ENCODE measurements at regions not wholly inside any gene's neighbourhood (a gene's known extent, or its start where the extent isn't known, plus 50 kb on each side); places are given as distances from the start of the nearest gene placed in this dataset.

DNA sequence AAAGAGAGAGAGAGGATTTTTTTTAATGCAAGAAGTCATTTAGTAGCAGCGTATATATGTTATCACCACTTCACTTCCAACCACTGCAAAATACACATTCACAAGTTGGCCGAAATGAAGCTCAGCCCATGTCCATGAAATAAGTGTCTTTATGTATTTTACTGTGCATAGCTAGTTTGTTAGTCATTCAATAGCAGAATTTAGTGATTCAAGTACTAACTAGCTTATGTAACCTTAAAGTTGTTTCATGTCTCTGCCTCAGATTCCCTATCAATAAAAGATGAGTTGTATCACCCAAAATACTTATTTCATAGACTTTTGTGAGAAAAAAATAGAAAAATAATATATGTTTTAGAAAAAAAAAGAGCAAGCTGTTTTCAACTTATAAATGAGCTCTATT is 153.7 kb upstream of the PRDM1 start:
- TF ChIP-seq, protein P1, sequence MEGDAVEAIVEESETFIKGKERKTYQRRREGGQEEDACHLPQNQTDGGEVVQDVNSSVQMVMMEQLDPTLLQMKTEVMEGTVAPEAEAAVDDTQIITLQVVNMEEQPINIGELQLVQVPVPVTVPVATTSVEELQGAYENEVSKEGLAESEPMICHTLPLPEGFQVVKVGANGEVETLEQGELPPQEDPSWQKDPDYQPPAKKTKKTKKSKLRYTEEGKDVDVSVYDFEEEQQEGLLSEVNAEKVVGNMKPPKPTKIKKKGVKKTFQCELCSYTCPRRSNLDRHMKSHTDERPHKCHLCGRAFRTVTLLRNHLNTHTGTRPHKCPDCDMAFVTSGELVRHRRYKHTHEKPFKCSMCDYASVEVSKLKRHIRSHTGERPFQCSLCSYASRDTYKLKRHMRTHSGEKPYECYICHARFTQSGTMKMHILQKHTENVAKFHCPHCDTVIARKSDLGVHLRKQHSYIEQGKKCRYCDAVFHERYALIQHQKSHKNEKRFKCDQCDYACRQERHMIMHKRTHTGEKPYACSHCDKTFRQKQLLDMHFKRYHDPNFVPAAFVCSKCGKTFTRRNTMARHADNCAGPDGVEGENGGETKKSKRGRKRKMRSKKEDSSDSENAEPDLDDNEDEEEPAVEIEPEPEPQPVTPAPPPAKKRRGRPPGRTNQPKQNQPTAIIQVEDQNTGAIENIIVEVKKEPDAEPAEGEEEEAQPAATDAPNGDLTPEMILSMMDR (IDR thresholded peaks at IDR 0.05) = no peak
- DNase-seq (ENCODE audit: low spot score) (no peak), ATAC-seq (ENCODE audit: low FRiP score) (no peak)

DNA sequence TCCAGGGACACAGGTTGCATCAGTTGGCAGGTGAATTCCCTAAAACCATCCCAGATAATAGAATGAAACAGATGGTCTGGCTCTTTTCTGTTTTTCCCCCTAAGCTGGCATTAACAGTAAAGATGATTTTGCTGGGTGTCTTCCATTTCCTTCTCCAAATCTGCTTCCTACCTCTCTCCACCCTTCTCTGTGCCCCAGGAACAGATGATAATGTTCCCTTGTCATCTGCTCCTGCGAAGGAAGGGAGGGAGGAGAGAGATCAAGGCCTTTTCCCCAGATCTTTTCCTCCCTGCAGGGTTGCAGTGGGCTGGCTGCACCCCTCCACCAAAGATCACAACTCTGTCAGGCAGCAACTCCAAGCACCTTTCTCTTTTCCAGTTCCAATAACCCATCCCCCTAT is 156.5 kb upstream of the PRDM1 start:
- no peak for ATAC-seq (ENCODE audit: low FRiP score)
- TF ChIP-seq, protein P1 (IDR thresholded peaks at IDR 0.05) = no peak
- no peak for DNase-seq (ENCODE audit: low spot score)

DNA sequence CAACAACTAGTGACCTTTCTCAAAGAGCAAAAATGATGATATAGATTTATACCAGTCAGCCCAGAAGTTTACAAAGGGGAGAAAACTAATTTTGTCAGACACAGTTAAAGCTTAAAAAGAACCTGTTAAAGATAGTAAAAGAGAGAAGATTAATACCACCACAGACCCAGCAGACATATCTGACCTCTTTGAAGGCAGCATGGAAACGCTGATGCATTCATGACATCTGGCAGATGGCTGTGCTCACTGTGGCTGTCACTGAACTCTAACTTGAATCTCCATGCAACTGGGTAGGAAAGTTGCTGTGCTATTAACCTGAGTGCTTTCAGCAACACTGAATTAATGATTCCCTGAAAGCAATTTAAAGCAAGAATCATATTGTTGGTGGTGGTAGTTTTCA is 159.8 kb upstream of the PRDM1 start:
- ATAC-seq (ENCODE audit: low FRiP score) (no peak), DNase-seq (ENCODE audit: low spot score) (no peak)
- TF ChIP-seq, protein P1 (IDR thresholded peaks at IDR 0.05) = no peak

DNA sequence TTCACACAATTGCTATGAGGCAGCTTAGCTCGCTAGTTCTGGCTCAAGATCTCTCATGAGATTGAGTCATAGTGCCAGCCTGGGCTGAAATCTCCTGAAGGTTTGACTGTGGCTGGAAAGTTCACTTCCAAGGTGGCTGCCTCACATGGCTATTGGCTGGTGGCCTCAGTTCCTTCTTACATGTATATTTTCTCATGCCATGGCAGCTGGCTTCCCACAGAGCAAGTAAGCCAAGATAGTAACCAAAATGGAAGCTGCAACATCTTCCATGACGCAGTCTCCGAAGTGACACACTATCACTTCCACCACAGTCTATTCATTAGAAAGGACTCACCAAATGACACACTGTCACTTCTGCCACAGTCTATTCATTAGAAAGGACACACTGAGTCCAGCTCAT is 160.4 kb upstream of the PRDM1 start:
- ATAC-seq (ENCODE audit: low FRiP score) (no peak), DNase-seq (ENCODE audit: low spot score) (no peak)
- TF ChIP-seq, protein P1 (IDR thresholded peaks at IDR 0.05) = no peak

DNA sequence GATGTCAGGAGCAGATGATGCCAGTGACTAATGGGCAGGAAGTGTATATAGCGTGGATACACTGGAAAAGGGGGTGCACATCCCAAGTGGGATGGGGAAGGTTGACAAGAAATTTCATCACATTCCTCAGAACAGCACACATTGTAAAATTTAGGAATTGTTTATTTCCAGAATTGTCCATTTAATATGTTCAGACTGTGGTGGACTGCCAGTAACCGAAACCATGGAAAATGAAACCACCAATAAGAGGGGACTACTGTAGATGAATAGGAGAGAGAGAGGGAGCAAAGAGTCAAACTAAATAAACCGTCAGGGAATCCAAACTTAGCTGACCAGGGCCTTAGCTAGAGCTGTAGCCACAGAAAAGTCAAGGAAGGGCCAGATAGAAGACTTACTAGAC is 164.4 kb upstream of the PRDM1 start:
- TF ChIP-seq, protein P1 (IDR thresholded peaks at IDR 0.05) = no peak
- no peak for DNase-seq (ENCODE audit: low spot score)
- ATAC-seq (ENCODE audit: low FRiP score) = no peak

DNA sequence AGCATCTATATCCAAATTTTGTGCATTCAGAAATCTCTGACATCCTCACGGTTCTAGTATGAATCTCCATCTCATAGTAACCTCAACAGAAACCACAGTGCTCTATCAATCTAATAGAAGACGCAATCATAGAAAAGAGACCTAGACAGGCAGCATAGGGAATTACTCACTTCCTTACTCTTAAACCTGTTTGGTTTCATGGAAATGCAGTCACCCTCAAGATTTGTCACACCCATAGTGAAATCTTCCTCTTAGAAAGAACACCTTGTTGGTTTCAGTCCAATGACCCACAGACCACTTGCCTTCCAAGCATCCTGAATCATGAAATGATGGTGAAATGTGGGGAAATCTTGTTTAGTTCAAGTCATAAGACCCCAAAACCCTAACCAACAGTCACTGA is 166.1 kb upstream of the PRDM1 start:
- TF ChIP-seq, protein P1 (IDR thresholded peaks at IDR 0.05) = no peak
- ATAC-seq (ENCODE audit: low FRiP score) = no peak

DNA sequence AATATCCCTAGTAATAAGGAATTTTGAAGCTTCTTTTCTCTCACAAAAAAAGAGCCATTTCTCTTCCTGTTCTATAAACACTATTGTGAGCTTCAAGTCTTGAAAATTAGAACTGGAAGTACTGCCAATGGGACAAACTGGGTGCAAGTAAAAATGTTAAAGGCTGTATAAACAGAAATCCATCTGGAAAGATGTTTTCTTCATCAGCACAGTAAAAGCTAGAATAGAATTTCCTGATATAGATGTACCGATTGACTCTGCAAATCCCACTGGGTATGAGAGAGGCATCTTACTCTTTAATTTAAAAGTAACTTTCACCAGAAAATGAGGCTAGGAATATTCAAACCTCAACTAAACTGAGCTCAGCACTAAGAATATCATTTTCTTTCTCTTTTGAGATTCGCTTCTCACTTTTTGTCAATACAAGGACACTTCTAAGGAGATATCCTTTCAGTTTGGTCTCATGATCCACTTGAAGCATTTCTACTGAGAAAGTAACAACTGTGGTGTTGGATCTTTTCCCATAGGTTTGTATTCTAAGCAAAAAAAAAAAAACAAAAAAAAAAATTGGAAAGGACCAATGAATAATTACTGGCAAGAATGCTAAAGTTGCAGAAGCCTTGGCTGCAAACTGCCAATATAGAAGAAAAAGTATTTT is 169.0 kb upstream of the PRDM1 start:
- DNase-seq (ENCODE audit: low spot score) (no peak), ATAC-seq (ENCODE audit: low FRiP score) (no peak)
- TF ChIP-seq, protein P1 (IDR thresholded peaks at IDR 0.05) = no peak

More for the DNA sequence above, 166.1 kb upstream of the PRDM1 start:
- no peak for DNase-seq (ENCODE audit: low spot score)

All from omental fat pad (tissue), 3 donors.